GM15510 (cell line): ENCODE measurements at regions not wholly inside any gene's neighbourhood (a gene's known extent, or its start where the extent isn't known, plus 50 kb on each side); places are given as distances from the start of the nearest gene placed in this dataset.

ENCODE experiments used
- POLR2A ChIP-seq: IDR thresholded peaks from 3 replicates; pipeline ENCODE4 v1.6.1; 2011; ENCODE audit warnings: borderline replicate concordance; ENCODE audit not compliant: insufficient read length; ENCODE audit errors: extremely low read depth

GRCh38 chr11:110028921-110029320 is 64.3 kb upstream of the ZC3H12C start:
- TF ChIP-seq POLR2A, result no peak

- TF ChIP-seq POLR2A, result no peak
These were observed 63.5 kb upstream of the ZC3H12C start for GRCh38 chr11:110029714-110030113.

GRCh38 chr11:110031171-110031570 is 62.0 kb upstream of the ZC3H12C start:
- no peak for TF ChIP-seq POLR2A

GRCh38 chr11:110032259-110032658 is 60.9 kb upstream of the ZC3H12C start:
- no peak for TF ChIP-seq POLR2A

- no peak for TF ChIP-seq POLR2A
These were observed 60.1 kb upstream of the ZC3H12C start for GRCh38 chr11:110032957-110033570.

- no peak for TF ChIP-seq POLR2A
These were observed 58.4 kb upstream of the ZC3H12C start for GRCh38 chr11:110034806-110035205.

GRCh38 chr11:110035357-110035756 is 57.8 kb upstream of the ZC3H12C start:
- TF ChIP-seq POLR2A, result no peak

- no peak for TF ChIP-seq POLR2A
These were observed 55.0 kb upstream of the ZC3H12C start for GRCh38 chr11:110038201-110038600.
